Caki2 (cell line): ENCODE measurements at regions not wholly inside any gene's neighbourhood (a gene's known extent, or its start where the extent isn't known, plus 50 kb on each side); places are given as distances from the start of the nearest gene placed in this dataset.

ENCODE experiments used
- DNase-seq: peaks from one replicate; pipeline ENCODE4 v3.0.0-alpha.2; 2015; ENCODE audit warnings: low read depth
- in situ Hi-C: cut with HindIII; loops from 2 replicates; pipeline ENCODE4 v1.10.0; 2016; ENCODE audit warnings: low sequenced_read_pairs, low pct_unique_long_range_greater_than_20kb, mixed read lengths

- DNase-seq = no peak
- in situ Hi-C loops = no loop called here
Measured at GRCh38 chr2:157149270-157149669, 108.2 kb upstream of the GALNT5 start.

DNA sequence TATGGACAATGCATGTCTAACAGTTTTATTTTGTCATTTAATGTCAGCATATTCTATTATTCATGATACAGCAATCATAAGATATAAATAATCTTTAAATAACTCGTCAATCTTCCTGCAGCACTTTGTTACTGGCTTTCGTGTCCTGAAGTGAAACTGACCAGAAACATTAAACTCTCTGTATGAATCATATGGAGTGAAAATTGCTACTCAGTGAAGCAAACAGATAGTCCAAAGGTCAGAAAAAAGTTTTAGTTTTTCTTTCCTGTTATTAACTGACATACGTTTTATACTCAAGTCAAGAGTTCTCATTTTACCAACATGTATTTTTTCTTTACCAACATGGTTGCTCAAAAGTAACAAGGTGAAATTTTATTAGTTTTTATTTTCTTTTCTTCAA lies 106.8 kb upstream of the GALNT5 start:
- peak; percentile 33 for DNase-seq
- in situ Hi-C loops = no loop called here

DNA sequence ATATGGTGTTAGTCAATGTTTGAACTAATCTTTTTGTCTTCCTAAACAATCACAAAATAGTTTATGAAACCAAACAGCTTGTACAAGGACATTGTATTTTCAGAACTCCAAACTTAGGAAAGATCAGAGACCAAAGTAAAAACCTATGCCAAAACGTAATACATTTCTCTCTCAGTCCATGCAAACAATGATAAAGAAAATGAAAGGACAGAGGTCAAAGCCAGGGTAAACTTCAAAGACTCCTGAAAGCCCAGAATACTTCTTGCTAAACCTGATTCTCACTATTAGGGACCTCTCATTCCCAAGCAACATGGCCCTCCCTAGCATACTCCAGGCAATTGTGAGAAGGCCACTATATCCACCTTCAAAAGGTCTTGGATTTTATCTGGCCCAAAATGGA lies 105.1 kb upstream of the GALNT5 start:
- in situ Hi-C loops = no loop called here

GRCh38 chr2:157155992-157156391 lies 101.5 kb upstream of the GALNT5 start:
- DNase-seq = no peak
- in situ Hi-C loops = no loop called here

More for the DNA sequence above, 105.1 kb upstream of the GALNT5 start:
- no peak for DNase-seq

- no peak for DNase-seq
- in situ Hi-C loops = no loop called here
Measured at GRCh38 chr2:157158111-157158510, 99.4 kb upstream of the GALNT5 start.

- no peak for DNase-seq
- in situ Hi-C loops = no loop called here
Measured at GRCh38 chr2:157159221-157159934, 98.1 kb upstream of the GALNT5 start.

DNA sequence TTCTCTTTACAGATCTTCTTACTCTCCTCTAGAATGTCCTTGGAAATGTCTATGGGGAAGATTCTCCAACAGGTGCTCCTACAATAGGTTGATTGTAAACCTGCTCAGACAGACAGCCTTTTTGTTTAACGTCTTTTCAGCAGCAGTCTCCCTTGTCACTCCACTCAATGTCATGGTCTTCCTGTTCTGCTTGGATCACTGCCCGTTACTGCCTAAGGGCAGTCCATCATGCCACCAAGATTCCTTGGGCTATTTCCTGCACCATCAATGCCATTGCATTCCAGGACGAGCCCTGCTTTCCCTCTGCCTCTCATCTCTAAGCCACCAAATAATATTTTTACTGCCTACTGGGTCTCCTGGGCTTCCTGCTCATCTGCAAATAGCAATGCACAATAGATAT lies 97.4 kb upstream of the GALNT5 start:
- in situ Hi-C loops = no loop called here
- DNase-seq = no peak

GRCh38 chr2:157164370-157164769 lies 93.1 kb upstream of the GALNT5 start:
- no peak for DNase-seq
- in situ Hi-C loops = no loop called here

GRCh38 chr2:157164891-157165290 lies 92.6 kb upstream of the GALNT5 start:
- in situ Hi-C loops = no loop called here

DNA sequence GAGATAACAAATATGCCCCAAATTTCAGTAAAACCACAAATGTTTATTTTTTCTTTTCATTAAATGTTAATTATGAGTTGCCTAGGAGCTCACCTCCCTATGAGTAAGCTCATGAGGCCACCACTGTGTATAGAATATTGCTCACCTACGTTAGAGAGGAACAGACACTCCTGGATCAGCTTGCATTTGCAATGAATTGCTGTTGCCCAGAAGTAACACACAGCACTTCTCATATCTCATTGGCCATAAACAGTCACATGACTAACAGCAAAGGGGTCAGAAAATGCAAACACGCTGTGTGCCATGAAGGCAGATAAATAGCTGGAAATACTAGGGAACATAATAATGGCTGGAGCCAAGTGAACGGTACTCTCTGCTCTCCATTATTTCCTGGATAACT lies 89.0 kb upstream of the GALNT5 start:
- in situ Hi-C loops = no loop called here
- no peak for DNase-seq

More at GRCh38 chr2:157164891-157165290, 92.6 kb upstream of the GALNT5 start:
- no peak for DNase-seq

DNA sequence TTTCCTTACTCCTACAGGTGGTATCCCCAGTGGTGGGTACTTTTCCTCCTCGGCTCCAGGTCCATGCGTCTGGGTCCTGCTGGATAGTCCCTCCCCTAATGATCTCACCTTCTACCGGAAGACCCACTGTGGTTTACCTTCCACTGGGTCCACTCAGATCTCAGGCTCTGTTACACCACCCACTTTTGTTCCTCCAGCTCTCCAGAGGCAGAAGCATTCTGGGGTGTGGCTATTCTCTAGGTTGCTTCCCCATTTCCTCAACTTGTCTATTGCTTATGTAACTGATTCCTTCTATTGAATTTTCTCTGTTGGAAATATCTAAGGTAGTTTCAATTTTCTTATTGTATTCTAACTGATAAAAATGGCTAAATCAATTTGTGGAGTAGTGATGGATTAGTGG lies 87.6 kb upstream of the GALNT5 start:
- in situ Hi-C loops = no loop called here
- no peak for DNase-seq

DNA sequence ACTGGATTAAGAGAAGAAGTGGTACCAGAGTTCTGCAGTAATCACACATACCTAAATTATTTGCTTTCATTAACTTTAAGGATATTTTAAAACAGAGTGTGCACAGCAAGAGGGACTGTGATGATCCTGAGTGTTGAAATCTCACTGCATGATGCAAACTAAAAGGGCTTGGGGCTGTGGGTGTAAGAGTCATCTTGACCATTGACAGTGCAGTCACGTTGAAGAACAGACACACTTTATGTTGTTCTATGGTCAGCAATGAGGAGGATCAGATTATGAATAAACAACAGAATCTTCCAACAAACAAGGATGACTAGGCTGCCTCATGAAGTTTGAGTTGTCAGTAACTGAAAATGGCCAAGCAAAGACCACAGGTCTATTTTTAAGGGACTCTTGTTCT lies 87.2 kb upstream of the GALNT5 start:
- in situ Hi-C loops = no loop called here
- DNase-seq = no peak

GRCh38 chr2:157172239-157172638 lies 85.3 kb upstream of the GALNT5 start:
- in situ Hi-C loops = no loop called here
- no peak for DNase-seq

DNA sequence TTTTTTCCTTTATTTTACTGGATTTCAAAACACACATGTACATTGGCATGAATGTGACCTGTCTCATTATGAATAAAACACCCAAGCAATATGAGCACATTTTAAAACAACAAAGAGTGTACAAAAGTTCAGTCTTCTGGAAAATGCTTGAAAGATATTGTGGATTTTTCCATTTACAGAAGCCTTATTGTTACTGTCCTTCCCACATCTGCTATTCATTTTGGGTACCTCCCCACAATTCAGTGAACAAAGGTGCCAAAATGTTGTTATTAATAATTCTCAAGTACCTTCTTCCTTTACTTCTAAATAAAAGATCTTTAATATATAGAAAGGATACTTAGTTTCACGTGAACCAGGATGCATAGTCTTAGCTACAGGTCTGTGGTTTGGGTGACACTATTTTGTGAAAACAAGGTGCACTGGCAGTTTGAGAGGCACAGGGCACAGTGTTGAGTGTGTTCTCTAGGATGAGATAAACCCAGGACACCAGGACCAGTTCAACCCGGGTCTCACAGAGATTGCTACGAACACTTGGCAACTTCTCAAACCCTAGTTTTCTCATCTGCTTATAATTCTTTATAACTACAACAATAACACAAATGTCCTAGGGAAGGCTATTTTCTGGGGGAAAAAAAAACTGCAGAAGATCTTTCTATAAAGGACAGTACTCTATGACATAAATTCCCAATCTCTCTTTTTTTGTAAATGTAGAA lies 84.5 kb upstream of the GALNT5 start:
- in situ Hi-C loops = no loop called here
- no peak for DNase-seq

- in situ Hi-C loops = no loop called here
- DNase-seq = peak; percentile 7
Measured at GRCh38 chr2:157173740-157174184, 83.7 kb upstream of the GALNT5 start.

DNA sequence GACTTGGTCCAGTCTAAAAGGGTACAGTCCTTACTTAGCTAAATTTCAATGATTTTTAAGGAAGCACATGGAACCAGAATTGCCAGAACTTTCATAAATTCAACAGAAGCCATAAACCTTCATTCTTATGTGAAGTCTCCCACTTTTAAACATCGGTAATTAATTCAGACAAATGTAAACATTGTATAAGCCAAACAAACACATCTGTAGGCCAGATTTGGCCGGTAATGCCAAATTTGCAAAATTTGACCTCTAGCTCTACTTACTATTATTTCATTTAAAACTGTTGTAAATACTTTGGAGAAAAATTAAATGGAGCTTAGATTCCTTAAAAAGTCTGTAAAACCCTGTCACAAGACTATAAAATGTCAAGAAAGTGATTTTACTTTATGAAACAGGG lies 83.2 kb upstream of the GALNT5 start:
- no peak for DNase-seq
- in situ Hi-C loops = no loop called here

GRCh38 chr2:157176602-157177001 lies 80.9 kb upstream of the GALNT5 start:
- in situ Hi-C loops = no loop called here
- no peak for DNase-seq

GRCh38 chr2:157178874-157179273 lies 78.6 kb upstream of the GALNT5 start:
- no peak for DNase-seq
- in situ Hi-C loops = no loop called here

DNA sequence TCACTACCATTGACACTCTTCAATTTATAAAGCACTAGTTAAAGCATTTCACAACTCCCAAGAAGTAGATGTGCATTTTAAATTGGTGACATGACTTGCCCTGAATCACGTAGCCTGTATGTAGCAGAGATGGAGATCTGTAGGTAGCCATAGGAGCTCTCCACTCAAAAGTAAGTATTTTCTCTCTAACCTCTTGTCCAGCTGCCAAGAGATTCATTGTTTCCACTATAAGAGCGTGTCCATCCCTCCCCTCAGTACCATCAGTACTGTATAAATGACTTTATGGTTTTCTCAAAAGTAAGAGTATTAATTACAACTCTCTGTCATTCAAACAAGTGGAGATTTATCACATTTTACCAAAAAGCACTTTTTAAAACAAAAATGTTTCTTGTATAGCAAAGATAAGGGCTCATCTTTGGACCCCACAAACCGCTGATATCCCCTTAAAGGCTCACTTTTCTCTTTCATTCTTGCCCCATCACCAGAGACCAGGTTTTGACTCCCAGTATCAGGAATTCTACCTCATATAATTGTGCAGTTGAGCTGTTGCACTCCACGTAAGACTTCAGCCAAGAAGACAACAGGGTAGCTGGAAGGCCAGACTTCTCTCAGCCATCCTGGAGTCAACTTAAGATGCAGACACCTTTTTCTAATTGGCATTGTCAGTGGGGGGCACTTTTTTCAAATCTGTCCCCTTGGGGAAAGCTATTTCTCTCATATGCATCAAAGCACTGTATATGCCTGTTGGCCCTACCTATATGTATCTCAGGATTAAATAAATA lies 78.0 kb upstream of the GALNT5 start:
- in situ Hi-C loops = no loop called here
- DNase-seq = no peak
